HG02852 (cell line): ENCODE measurements at regions not wholly inside any gene's neighbourhood (a gene's known extent, or its start where the extent isn't known, plus 50 kb on each side); places are given as distances from the start of the nearest gene placed in this dataset.
"Not testable (repeated sequence)": the region's sequence is repeated elsewhere in the genome, so short reads cannot be mapped to it uniquely, and the experiment has no call there.

Experiments
- ATAC-seq: cut with Tn5 transposase; IDR thresholded peaks from one replicate; pipeline ENCODE4 v1.9.1; 2021; ENCODE audit warnings: mild to moderate bottlenecking, moderate library complexity; ENCODE audit not compliant: unreplicated experiment

DNA sequence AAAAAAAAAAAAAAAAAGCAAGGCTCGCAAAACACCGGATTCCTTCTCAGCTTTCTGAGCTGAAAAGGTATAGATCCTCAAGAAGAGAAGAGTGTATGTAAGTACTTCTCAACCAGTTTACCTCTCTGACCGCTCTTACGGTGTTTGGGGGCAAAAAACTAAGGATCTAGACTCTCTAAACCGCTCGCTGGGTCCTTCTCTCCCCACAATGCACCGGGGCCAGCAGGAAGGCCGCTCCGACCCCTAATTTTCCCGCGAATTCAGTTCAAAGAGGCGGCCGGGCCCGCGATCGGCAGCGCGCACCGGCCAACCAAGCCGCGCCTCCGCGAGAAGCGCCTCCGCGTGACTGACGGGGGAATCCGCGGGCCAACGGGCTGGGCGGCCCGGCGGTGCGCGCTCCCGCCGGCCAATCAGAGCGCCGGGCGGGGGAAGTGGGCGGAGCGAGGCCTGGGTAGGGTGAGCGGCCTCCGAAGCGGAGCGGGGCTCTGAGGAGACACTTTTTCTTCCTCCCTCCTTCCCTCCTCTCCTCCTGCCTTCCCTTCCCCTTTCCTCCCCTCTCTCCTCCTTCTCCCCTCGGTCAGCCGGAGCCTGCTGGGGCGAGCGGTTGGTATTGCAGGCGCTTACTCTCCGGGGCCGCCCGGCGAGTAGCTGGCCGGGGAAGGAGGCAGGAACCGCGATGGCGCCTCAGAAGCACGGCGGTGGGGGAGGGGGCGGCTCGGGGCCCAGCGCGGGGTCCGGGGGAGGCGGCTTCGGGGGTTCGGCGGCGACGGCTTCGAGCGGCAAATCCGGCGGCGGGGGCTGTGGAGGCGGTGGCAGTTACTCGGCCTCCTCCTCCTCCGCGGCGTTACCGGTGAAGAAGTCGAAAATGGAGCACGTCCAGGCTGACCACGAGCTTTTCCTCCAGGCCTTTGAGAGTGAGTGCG is 93.0 kb downstream of the CRLF3 start:
- peak; percentile 74 for ATAC-seq

DNA sequence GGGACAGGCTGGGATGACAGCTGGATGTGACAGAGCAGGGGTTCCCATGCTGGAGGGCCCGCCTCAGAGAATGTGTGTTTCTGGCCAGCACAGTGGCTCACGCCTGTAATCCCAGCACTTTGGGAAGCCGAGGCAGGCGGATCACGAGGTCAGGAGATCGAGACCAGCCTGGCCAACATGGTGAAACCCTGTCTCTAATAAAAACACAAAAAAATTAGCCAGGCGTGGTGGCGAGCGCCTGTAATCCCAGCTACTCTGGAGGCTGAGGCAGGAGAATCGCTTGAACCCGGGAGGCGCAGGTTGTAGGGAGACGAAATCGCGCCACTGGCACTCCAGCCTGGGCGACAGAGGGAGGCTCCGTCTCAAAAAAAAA is 93.7 kb downstream of the CRLF3 start:
- not testable (repeated sequence) for ATAC-seq

DNA sequence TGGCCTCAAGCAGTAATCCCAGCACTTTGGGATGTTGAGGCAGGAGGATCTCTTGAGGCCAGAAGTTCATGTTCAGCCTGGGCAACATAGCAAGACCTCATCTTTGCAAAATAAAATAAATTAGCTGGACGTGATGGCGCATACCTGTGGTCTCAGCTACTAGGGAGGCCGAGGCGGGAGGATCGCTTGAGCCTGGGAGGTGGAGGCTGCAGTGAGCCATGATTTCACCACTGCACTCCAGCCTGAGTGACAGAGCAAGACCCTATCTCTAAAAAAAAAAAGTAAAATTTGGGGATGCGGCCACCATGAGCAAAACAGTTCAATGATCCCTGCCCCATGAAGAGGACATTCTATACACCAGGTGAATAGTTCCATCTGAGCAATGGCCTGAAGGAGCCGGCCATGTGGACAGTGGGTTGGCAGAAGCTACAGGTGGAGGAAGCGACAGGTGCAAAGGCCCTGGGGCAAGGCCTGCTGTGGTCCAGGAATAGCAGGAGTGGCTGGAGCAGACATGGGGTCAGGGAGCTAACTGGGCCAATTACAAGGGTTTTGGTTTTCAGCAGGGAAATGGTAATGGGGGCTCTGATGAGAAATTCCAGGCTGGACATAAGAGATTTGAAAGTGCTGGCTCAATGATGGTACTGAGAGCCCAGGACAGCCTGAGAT is 94.2 kb downstream of the CRLF3 start:
- ATAC-seq, result not testable (repeated sequence)

DNA sequence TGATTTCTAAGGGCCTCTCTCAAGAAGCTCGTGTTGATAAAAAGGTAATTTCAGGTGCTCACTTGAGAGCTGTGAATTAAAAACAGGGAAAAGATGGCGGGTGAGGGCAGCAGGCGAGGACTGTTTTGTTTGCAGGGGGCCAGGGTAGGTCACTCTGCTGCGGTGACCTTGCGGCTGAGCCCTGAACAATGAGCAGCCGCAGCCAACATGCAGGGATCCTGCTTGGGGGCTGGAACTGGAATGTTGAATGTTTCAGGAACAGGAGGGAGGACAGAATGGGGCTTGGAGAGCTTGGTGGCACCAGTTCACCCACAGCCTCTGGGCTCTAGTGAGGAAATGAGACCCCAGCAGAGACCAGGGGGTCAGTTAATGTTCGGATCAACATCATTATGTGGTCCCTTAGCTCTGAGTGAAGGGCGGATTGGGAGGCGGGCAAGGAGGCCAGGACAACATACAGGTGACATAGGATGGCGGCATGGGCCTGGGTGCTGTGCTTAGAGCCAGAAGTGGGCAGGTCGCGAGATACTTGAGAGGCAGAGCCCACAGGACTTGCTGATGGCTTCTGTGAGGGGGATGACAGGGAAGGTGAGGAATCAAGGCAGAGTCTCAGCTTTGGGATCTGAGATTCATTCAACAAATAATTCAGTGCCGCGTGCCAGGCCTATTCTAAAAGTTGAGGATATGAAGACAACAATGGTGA is 94.9 kb downstream of the CRLF3 start:
- ATAC-seq, result not testable (repeated sequence)

DNA sequence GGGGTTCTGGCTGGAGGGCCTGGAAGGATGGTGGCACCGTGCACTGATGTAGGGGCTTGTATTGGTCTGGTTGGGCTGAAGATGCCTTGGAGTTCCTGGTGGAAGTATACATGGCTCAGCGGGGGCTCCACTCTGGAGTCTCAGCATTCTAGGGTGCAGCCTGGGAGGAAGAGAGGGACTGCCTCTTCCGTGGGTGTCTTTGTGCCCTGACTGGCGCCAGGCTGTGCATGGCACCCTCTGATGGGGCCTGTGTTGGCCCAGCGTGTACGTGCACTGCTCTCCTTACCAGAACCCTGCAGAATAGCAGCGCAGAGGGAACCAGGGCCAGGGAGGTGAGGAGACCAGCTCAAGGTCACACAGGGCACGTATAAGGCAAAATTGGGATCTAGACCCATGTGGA is 97.0 kb downstream of the CRLF3 start:
- not testable (repeated sequence) for ATAC-seq

DNA sequence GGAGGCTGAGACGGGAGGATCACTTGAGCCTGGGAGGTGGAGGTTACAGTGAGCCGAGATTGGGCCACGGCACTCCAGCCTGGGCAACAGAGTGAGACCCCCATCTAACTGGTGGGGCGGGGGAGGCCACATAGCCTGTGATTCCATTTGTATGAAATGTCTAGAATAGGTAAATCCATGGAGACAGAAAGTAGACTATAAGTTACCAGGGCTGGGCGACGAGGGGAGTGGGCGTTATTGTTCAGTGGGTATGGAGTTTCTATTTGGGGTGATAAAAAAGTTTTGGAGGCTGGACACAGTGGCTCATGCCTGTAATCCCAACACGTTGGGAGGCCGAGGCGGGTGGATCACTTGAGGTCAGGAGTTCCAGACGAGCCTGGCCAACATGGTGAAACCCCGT is 97.8 kb downstream of the CRLF3 start:
- ATAC-seq, result not testable (repeated sequence)

DNA sequence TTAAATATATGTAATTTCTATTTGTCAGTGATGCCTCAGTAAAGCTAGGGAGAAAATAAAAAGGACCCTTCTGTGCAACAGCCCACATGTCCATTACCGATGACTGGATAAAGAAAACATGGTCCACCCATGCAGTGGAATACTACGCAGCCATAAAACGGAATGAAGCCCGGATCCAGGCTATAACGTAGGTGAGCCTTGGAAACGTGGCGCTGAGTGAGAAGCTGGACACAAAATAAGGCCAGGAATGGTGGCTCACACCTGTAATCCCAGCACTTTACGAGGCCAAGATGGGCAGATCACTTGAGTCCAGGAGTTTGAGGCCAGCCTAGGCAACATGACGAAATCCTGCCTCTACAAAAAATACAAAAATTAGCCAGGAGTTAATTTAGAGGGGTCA is 98.2 kb downstream of the CRLF3 start:
- ATAC-seq, result not testable (repeated sequence)

DNA sequence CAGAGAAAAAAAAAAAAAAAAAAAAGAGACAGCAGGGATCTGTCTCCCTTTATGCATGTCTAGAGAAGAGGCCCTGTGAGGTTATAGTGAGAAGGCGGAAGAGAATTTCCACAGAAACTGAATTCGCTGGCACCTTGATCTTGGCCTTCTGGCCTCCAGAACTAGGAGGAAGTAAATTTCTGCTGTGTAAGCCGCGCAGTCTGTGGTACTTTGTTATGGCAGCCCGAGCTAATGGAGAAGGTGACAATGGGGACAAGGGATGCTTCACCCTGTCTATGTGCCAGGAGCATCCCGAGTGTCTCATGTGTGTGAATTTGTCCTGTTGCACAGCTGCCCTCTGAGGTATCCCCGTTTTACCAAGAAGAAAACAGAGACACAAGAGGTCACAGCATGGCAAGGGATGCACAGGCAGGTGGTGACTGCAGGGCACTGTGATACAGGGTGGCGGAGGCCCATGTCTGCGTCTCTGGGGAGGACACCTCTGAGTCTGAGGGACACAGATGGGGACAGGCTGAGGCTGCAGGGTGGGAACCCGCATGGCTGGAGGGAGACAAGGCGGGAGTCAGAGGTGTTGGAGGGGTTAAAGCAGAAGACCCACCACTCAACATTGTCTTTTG is 100.3 kb downstream of the CRLF3 start:
- ATAC-seq, result not testable (repeated sequence)

DNA sequence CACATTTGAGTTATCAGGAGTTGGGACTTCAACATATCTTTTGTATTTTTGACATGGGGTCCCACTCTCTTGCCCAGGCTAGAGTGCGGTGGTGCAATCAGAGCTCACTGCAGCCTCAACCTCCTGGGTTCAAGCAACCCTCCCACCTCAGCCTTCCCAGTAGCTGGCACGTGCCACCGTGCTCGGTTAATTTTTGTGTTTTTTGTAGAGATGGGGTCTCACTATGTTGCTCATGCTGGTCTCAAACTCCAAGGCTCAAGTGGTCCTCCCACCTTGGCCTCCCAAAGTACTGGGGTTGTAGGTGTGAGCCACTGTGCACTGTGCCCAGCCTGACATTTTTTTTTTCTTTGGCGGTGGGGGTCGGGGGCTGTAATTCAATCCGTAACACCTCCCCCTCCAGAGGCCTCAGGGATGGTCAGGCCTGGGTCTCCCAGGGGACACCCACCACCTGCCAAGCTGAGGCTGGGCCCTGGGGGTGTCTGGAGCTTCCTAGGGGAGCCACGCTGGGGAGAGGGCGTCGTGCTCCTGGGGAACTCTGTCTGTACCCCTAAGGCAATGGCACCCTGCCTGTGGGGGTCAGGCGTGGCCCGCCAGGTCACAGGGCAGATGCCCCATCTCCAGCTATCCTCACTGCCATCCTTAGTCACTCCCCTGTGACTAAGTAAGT is 102.2 kb downstream of the CRLF3 start:
- ATAC-seq, result not testable (repeated sequence)

DNA sequence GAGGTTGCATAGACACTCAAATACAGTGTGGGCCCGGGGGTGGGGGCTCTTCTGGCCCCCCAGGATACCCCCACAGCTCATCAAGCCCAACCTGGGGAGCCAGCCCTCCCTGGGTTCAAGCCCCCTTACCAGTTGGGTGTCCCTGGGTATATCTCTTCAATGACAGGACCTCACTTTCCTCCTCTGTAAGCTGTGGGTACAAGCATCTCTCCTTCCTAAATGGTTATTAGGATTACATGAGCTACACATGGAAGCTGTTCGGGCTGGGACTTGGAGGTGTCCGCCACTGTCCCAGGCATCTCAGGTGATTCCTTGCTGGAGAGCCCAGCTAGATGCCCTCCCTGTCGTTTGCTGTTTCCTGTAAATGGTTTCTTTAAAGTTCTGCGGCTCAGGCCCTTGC is 103.5 kb downstream of the CRLF3 start:
- ATAC-seq, result not testable (repeated sequence)

DNA sequence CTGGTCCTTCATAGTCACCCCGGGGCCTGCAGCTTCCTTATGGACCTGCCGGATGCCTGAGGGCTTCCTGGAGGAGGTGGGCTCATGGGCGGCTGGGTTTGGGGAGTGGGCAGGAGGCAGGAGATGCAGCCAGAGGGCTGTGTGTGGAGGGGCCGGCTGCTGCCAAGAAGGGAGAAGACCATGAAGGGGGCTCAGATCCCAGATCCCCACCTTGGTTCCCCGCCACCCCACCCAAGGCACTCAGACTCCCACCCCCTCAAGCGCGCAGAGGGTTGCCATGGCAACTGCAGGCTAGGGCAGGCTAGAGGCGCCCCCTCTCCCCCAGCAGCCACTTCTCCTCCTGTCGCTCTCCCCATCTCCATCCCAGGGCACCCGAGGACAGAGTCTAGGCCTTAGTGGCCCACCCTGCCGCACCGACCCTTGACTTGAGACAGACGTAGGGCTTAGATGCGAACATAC is 104.5 kb downstream of the CRLF3 start:
- ATAC-seq, result no peak

DNA sequence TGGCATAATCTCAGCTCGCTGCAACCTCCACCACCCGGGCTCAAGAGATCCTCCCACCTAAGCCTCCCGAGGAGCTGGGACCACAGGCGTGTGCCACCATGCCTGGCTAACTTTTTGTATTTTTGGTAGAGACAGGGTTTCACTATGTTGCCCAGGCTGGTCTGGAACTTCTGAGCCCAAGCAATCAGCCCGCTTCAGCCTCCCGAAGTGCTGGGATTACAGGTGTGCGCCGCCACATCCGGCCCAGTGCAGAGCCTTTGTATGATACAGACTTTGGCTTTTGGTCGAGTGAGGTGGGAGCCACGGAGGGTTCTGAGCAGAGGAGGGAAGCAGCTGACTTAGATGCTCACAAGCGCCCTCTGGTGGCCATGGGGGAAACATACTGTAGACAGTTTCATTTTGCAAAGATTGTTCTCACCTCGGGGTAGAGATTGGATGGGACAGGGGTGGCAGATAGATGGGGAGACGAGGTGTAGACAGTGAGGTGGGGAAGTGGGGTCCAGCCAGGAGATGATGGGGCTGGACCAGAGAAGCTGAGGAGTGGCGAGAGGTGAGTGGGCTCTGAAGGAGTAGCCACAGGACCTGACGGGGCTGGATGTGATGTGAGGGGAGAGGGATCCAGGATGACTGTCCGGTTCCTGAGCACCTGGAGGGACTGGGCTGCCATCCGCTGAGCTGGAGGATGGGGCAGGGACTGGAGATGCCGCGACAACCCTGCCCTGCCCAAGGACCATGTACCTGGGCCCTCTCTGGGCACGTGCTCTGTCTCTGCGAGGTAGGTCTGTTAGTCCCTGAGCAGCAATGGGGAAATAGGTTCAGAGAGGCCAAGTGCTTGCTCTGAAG is 105.1 kb downstream of the CRLF3 start:
- ATAC-seq, result not testable (repeated sequence)

DNA sequence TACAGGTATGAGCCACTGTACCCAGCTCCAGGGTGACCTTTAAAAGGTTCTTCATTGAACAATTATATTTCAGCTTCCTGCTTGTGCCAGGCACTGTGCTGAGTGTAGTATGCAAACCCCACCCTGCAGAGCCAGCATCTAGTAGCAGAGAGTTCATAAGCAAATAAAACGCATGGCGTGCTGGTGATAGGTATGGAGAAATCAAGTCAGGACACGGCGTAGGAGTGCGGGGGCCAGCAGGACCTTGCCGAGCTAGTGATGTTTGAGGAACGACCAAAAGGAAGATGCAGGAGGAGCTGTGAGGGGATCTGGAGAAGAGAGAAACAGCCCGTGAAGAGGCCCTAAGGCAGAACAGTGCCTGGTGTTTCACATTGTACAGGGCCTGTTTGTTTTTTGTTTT is 105.8 kb downstream of the CRLF3 start:
- not testable (repeated sequence) for ATAC-seq

DNA sequence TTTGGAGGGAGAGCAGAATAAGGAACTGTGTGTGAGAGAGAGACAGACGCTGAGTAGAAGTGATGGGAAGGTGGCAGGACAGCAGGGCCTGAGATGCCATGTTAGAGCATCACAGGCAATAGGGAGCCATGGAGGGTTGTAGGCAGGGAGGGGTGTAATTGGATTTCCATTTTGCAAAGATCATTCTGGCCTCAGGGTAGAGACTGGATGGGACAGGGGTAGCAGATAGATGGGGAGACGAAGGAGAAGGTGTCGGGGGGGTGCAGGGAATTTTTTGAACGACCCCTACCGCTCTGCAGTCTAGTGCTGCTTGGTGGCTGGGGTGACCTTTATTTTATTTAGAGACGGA is 106.4 kb downstream of the CRLF3 start:
- ATAC-seq, result not testable (repeated sequence)

DNA sequence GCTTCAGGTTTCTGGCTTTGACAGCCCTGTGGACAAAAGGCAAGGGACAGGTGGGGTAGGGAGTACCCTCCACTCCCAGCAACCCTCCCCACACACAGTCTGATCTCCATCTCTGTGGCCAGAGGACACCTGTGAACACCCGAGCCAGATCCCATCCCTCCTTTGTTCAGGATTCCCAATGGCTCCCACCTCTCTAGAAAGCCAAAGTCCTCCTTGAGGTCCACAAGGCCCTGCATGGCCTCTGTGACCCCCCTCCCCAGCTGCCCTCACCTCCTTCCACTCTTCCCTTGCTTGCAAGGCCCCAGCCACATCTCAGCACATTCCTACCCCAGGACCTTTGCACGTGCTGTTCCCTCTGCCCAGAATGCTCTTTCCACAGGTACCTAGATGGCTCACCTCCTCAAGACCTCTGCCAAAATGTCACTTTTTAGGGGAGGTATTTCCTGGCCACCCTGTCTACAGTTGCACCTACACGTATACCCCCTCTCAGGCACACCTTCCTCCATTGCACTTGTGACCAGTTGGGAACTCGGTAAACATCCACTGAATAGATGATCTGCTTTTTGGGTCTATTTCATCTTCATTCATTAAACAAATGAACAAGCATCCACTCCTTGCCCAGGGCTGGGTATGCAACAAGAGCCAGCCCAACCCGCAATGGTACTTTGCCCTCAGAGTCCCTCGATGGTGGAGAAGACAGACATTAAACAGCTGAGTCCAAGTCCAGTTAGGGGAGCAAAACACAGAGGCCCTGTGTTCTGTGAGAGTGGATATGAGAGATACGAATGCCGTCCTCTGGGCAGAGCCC is 107.0 kb downstream of the CRLF3 start:
- no peak for ATAC-seq

DNA sequence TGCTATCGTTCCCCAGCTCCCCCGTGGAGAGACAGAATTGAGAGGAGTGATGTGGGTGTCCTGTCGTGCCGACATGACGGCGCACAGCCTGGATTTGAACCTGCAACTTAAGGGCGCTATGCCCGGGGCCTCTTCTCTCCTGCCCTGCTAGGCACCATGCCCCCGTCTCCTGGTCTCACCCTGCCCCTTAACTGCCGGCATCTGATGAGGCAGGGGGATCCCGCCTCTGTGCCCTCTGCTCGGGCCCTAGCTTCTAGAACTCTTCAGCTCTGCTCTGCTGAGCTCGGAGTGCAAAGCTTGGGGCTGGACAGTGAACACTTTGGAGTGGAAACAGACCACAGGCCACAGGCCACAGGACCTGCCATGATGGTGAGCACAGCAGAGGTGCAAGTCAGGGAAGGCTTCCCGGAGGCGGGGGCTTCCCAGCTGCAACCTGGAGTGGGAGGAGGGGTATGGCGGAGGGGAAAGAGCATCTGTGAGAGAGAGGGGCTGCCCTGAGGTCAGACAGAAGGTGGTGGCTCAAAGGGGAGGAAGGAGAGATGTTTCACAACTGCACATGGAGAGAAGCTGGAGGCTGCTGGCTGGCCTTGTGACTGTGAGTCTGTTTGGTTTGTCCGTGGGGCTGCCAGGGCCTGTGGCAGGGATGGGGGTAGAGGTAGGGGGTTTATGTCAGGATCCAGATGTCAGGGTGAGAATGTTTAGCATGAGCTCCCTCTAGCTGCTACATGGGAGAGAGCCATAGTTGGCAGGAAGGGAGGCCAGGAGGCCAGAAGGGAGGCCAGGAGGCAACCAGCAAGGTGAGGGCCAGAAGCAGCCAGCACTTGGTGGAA is 107.8 kb downstream of the CRLF3 start:
- ATAC-seq, result no peak

DNA sequence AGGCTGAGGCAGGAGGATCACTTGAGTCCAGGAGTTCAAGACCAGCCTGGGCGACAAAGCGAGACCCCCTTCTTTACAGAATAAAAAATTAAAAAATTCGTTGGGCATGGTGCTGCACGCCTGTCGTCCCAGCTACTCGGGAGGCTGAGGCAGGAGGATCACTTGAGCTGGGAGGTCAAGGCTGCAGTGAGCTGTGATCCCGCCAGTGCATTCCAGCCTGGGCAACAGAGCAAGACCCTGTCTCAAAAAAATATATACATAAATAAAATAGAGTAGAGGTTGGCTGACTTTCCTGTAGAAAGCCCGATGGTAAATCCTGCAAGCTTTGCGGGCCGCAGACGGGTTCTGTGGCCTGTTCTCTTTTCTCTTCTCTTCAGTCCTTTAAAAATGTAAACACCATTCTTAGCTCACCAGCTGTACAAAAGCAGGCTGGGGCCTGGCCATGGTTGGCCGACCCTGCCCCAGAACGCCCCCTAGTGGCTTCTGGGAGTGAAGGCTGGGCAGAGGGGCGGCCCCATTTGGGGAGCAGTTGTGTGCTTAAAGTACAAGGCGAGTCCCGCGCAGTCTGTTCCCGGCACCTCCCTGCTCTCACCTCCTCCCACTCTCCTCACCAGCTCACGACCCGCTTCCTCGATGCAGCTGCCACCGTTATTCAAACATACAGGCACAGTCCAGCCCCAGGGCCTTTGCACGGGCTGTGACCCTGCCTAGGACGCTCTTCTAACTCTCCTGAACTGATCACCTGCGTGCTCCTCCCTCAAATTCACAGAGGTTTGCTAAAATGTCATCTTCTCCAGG is 109.5 kb downstream of the CRLF3 start:
- peak; percentile 55 for ATAC-seq
